HCT116 (cell line): ENCODE measurements at regions not wholly inside any gene's neighbourhood (a gene's known extent, or its start where the extent isn't known, plus 50 kb on each side); places are given as distances from the start of the nearest gene placed in this dataset.

Experiments used
- ATAC-seq: fragments of 200-7000 bp; cut with Tn5 transposase; 2 replicates; pipeline ENCODE4 v1.9.1; 2020; ENCODE audit warnings: mild to moderate bottlenecking, moderate library complexity
- BruUV-seq: library from RNA; stranded (reverse); fragments of 400-500 nt; replicated peaks from 2 replicates; lab custom pipeline; 2021; lab: Mats Ljungman, UMichigan
- CTCF ChIA-PET: fragments of 300-600 bp; sonication (Branson Sonifier 250); formaldehyde crosslinking; loops from one replicate; lab custom pipeline; 2021; ENCODE audit warnings: antibody characterized with exemption; lab: Charles Lee
- POLR2A ChIA-PET: fragments of 300-600, 350-600 bp; sonication (Branson Sonifier 250); formaldehyde crosslinking; loops from one replicate; lab custom pipeline; 2021; ENCODE audit warnings: antibody characterized with exemption; lab: Charles Lee
- RAD21 ChIA-PET, 2 experiments: fragments of 300-600 bp; sonication (Branson Sonifier 250); formaldehyde crosslinking; loops; one replicate each; lab custom pipeline; 2023; ENCODE audit warnings: low total read pairs in 2 of 2; ENCODE audit not compliant: uncharacterized antibody in 2 of 2, unreplicated experiment in 2 of 2, low non-redundant PET in 1 of 2; lab: Charles Lee
- DNase-seq: peaks from one replicate; pipeline ENCODE4 v3.0.0-alpha.2; 2010; ENCODE audit warnings: low read depth, low spot score
- H2AFZ ChIP-seq: fragments of 200-600 bp; shearing (Covaris generic), sonication (generic); 2 replicates; pipeline ENCODE4 v1.6.1; 2017; ENCODE audit warnings: low read depth, mixed run types, mixed read lengths, antibody characterized with exemption, low read length; ENCODE audit not compliant: poor library complexity, severe bottlenecking
- H3K27ac ChIP-seq: 2 replicates; pipeline ENCODE4 v1.5.1; 2012; ENCODE audit warnings: low read depth, low read length
- H3K27me3 ChIP-seq: fragments of 200-600 bp; sonication (generic); 2 replicates; pipeline ENCODE4 v1.6.1; 2016; ENCODE audit warnings: mixed run types, low read length, mixed read lengths; ENCODE audit not compliant: insufficient read depth
- H3K36me3 ChIP-seq, 2 experiments: fragments of 200-500 bp in 1 of 2; fragments of 200-600 bp in 1 of 2; sonication (Bioruptor generic) in 1 of 2; sonication (generic) in 1 of 2; 2 replicates each; pipeline versions ENCODE4 v1.5.1 to v1.6.1; 2014 to 2016; ENCODE audit warnings: low read length in 2 of 2, inconsistent platforms in 1 of 2, mixed read lengths in 1 of 2, mixed run types in 1 of 2; ENCODE audit not compliant: insufficient read depth in 2 of 2, control insufficient read depth in 1 of 2
- H3K4me1 ChIP-seq, 2 experiments: fragments of 200-600 bp in 1 of 2; sonication (generic) in 1 of 2; 2 replicates each; pipeline versions ENCODE4 v1.5.1 to v1.6.1; 2012 to 2017; ENCODE audit warnings: low read length in 2 of 2, inconsistent platforms in 1 of 2, mild to moderate bottlenecking in 1 of 2, mixed read lengths in 1 of 2, mixed run types in 1 of 2, moderate library complexity in 1 of 2; ENCODE audit not compliant: insufficient read depth in 2 of 2, control insufficient read depth in 1 of 2
- H3K4me2 ChIP-seq: fragments of 200-600 bp; sonication (generic); 2 replicates; pipeline ENCODE4 v1.6.1; 2017; ENCODE audit warnings: mixed run types, low read length, mixed read lengths
- H3K4me3 ChIP-seq, 2 experiments: fragments of 200-600 bp in 1 of 2; sonication (generic) in 1 of 2; replicated peaks in 1 of 2; 2 replicates each; pipeline ENCODE4 v1.5.1; 2011 to 2016; ENCODE audit warnings: low read length in 2 of 2, control low read depth in 1 of 2, low read depth in 1 of 2, mild to moderate bottlenecking in 1 of 2, mixed read lengths in 1 of 2, mixed run types in 1 of 2
- H3K79me2 ChIP-seq: fragments of 200-600 bp; sonication (generic); 2 replicates; pipeline ENCODE4 v1.6.1; 2017; ENCODE audit warnings: mild to moderate bottlenecking, mixed run types, low read length, moderate library complexity, mixed read lengths; ENCODE audit not compliant: insufficient read depth
- H3K9ac ChIP-seq: fragments of 200-600 bp; sonication (generic); 2 replicates; pipeline ENCODE4 v1.6.1; 2016; ENCODE audit warnings: low read length, mixed read lengths
- H3K9me2 ChIP-seq: fragments of 200-600 bp; sonication (generic), shearing (Covaris generic); 2 replicates; pipeline ENCODE4 v1.6.1; 2017; ENCODE audit warnings: mixed run types, mild to moderate bottlenecking, moderate library complexity; ENCODE audit not compliant: insufficient read depth
- H3K9me3 ChIP-seq, 2 experiments: fragments of 200-500 bp in 1 of 2; fragments of 200-600 bp in 1 of 2; sonication (Bioruptor generic) in 1 of 2; sonication (generic) in 1 of 2; 2 replicates each; pipeline ENCODE4 v1.6.1; 2014 to 2017; ENCODE audit warnings: low read length in 2 of 2, mixed read lengths in 2 of 2, inconsistent platforms in 1 of 2, low read depth in 1 of 2, mild to moderate bottlenecking in 1 of 2, mixed run types in 1 of 2, moderate library complexity in 1 of 2; ENCODE audit not compliant: control insufficient read depth in 1 of 2, insufficient read depth in 1 of 2
- H4K20me1 ChIP-seq: fragments of 200-600 bp; sonication (generic), shearing (Covaris generic); 2 replicates; pipeline ENCODE4 v1.6.1; 2017; ENCODE audit warnings: mixed run types, mild to moderate bottlenecking, moderate library complexity; ENCODE audit not compliant: insufficient read depth
- ATF3 ChIP-seq: IDR thresholded peaks from 2 replicates; pipeline ENCODE4 v1.6.1; 2012
- EGR1 ChIP-seq: IDR thresholded peaks from 2 replicates; pipeline ENCODE4 v1.6.1; 2012; ENCODE audit warnings: low read depth
- FOSL1 ChIP-seq: IDR thresholded peaks from 2 replicates; pipeline ENCODE4 v1.6.1; 2012; ENCODE audit warnings: low read depth
- POLR2A ChIP-seq: IDR thresholded peaks from 2 replicates; pipeline ENCODE4 v1.7.0; 2011; ENCODE audit warnings: borderline replicate concordance; ENCODE audit not compliant: insufficient read depth, insufficient read length; ENCODE audit errors: extremely low read depth
- POLR2AphosphoS5 ChIP-seq: IDR thresholded peaks from 2 replicates; pipeline ENCODE4 v1.6.1; 2011; ENCODE audit warnings: mild to moderate bottlenecking, low read depth, low read length, moderate library complexity
- SRF ChIP-seq: IDR thresholded peaks from 2 replicates; pipeline ENCODE4 v1.6.1; 2012; ENCODE audit warnings: low read depth
- TCF7L2 ChIP-seq: IDR thresholded peaks from 2 replicates; pipeline ENCODE4 v1.7.0; 2011; ENCODE audit warnings: borderline replicate concordance, inconsistent platforms; ENCODE audit not compliant: insufficient read depth, insufficient read length; ENCODE audit errors: extremely low read depth
- YY1 ChIP-seq: IDR thresholded peaks from 2 replicates; pipeline ENCODE4 v1.6.1; 2011; ENCODE audit warnings: low read length, low read depth, moderate library complexity, mild to moderate bottlenecking; ENCODE audit not compliant: insufficient replicate concordance; ENCODE audit errors: extremely low read depth
- ZBTB33 ChIP-seq: IDR thresholded peaks from 2 replicates; pipeline ENCODE4 v1.6.1; 2011; ENCODE audit warnings: mild to moderate bottlenecking, low read length, moderate library complexity; ENCODE audit not compliant: insufficient replicate concordance; ENCODE audit errors: extremely low read depth
- intact Hi-C: fragments of 100-400 bp; cut with micrococcal nuclease; formaldehyde crosslinking; loops from 2 replicates; pipeline ENCODE4 v1.10.0; 2022
- TF ChIP-seq, protein P1 (sequence below): IDR thresholded peaks from 2 replicates; pipeline ENCODE4 v1.6.1; 2012; ENCODE audit warnings: low read depth
- TF ChIP-seq, protein P2 (sequence below): IDR thresholded peaks from 2 replicates; pipeline ENCODE4 v1.6.1; 2012

DNA sequence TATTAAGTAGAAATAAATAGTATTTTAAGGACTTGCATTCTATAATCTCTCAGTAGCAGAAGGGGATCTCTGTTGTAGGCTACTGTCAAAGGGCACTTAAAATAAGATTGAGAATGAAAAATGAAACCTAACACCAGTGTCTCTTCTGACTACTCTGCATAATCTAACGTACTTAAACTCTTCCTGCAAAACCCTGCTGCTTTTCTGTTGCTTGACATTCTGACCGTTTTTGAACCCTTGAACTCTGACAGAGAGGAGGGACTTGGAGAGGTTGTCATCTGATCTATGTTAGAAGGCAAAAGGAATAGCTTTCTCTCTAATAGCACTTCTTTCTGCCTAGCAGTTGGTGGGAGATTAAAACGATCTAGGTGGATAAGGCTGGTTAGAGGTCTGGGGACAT lies 204.6 kb downstream of the ZIC1 start (continued):
- TF ChIP-seq, protein P1, sequence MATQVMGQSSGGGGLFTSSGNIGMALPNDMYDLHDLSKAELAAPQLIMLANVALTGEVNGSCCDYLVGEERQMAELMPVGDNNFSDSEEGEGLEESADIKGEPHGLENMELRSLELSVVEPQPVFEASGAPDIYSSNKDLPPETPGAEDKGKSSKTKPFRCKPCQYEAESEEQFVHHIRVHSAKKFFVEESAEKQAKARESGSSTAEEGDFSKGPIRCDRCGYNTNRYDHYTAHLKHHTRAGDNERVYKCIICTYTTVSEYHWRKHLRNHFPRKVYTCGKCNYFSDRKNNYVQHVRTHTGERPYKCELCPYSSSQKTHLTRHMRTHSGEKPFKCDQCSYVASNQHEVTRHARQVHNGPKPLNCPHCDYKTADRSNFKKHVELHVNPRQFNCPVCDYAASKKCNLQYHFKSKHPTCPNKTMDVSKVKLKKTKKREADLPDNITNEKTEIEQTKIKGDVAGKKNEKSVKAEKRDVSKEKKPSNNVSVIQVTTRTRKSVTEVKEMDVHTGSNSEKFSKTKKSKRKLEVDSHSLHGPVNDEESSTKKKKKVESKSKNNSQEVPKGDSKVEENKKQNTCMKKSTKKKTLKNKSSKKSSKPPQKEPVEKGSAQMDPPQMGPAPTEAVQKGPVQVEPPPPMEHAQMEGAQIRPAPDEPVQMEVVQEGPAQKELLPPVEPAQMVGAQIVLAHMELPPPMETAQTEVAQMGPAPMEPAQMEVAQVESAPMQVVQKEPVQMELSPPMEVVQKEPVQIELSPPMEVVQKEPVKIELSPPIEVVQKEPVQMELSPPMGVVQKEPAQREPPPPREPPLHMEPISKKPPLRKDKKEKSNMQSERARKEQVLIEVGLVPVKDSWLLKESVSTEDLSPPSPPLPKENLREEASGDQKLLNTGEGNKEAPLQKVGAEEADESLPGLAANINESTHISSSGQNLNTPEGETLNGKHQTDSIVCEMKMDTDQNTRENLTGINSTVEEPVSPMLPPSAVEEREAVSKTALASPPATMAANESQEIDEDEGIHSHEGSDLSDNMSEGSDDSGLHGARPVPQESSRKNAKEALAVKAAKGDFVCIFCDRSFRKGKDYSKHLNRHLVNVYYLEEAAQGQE: no peak
- TF ChIP-seq SRF (no peak), ZBTB33 (no peak), TCF7L2 (no peak), POLR2A (no peak), POLR2AphosphoS5 (no peak), ATF3 (no peak), YY1 (no peak)

DNA sequence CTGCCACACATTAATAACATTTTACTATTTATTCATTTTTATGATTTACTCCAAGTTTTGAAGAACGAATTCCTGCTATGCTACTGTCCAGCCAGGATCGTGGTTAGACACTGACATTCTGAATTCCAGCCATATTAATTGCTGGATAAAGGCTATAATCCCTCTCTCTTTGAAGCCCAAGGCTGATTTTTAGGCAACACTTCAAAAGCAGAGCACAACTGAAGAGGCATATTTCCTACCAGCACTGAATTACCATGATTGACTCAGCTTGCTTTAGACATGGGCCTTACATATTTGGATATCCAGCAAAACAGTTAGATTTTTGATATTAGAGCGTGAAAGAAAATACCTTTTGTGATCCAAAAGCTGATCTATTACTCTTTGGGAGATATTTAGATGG lies 205.0 kb downstream of the ZIC1 start:
- H2AFZ ChIP-seq: no peak overlapping the region
- H3K9me2 ChIP-seq: no peaks in the 10 kb centered on the region
- intact Hi-C loops: loop anchor here (10.0 kb wide), 2 partner anchors 419 to 751 kb away; no protein-coding TSS in a partner anchor
- no peak for ATAC-seq
- BruUV-seq: no TSS peak
- H3K9me3 ChIP-seq: no peaks in the 10 kb centered on the region
- H4K20me1 ChIP-seq: no peaks in the 10 kb centered on the region; the same call in 1 of the 2 replicates
- H3K4me2 ChIP-seq: no peak overlapping the region
- RAD21 ChIA-PET: no interaction called here
- CTCF ChIA-PET: no interaction called here
- H3K4me1 ChIP-seq: no peaks in the 10 kb centered on the region
- POLR2A ChIA-PET: no interaction called here
- H3K36me3 ChIP-seq: no peaks in the 10 kb centered on the region
- H3K27me3 ChIP-seq: no peaks in the 10 kb centered on the region
- DNase-seq: no peak
- TF ChIP-seq FOSL1: no peak
- no peak for TF ChIP-seq EGR1
- TF ChIP-seq, protein P2, sequence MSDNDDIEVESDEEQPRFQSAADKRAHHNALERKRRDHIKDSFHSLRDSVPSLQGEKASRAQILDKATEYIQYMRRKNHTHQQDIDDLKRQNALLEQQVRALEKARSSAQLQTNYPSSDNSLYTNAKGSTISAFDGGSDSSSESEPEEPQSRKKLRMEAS: no peak
- no peak for TF ChIP-seq ATF3
- TF ChIP-seq POLR2A: no peak
- TF ChIP-seq POLR2AphosphoS5: no peak
- no peak overlapping the region for H3K9ac ChIP-seq
- no peak overlapping the region for H3K27ac ChIP-seq
- no peaks in the 10 kb centered on the region for H3K79me2 ChIP-seq
- no peak overlapping the region for H3K4me3 ChIP-seq
